ENCODE measurements at regions not wholly inside any gene's neighbourhood (a gene's known extent, or its start where the extent isn't known, plus 50 kb on each side); places are given as distances from the start of the nearest gene placed in this dataset.
A peak's percentile ranks its signal among the peaks of the same experiment; 100 is the strongest.

- DNase-seq = no peak
These were observed 930.7 kb downstream of the BCL11A start for GRCh38 chr2:59622599-59623308.

GRCh38 chr2:59604123-59604522 is 949.3 kb downstream of the BCL11A start:
- no peak for DNase-seq

- no peak for DNase-seq
These were observed 958.7 kb downstream of the BCL11A start for GRCh38 chr2:59594671-59595222.

- no peak for DNase-seq
These were observed 962.7 kb downstream of the BCL11A start for GRCh38 chr2:59590798-59591197.

- no peak for DNase-seq
These were observed 963.6 kb downstream of the BCL11A start for GRCh38 chr2:59589881-59590280.

- no peak for DNase-seq
These were observed 965.2 kb downstream of the BCL11A start for GRCh38 chr2:59588286-59588685.

- DNase-seq = no peak
These were observed 967.3 kb downstream of the BCL11A start for GRCh38 chr2:59586176-59586575.

GRCh38 chr2:59585655-59586054 is 967.8 kb downstream of the BCL11A start:
- peak; percentile 85 for DNase-seq

GRCh38 chr2:59584958-59585357 is 968.5 kb downstream of the BCL11A start:
- DNase-seq = peak; percentile 84

- no peak for DNase-seq
These were observed 970.2 kb downstream of the BCL11A start for GRCh38 chr2:59583173-59583765.

GRCh38 chr2:59578349-59578748 is 975.1 kb downstream of the BCL11A start:
- no peak for DNase-seq

GRCh38 chr2:59575191-59575590 is 978.3 kb downstream of the BCL11A start:
- DNase-seq = no peak

- no peak for DNase-seq
These were observed 981.2 kb downstream of the BCL11A start for GRCh38 chr2:59572227-59572626.

GRCh38 chr2:59570818-59571217 is 982.6 kb downstream of the BCL11A start:
- DNase-seq = no peak

GRCh38 chr2:59569124-59569523 is 984.3 kb downstream of the BCL11A start:
- no peak for DNase-seq

- DNase-seq = no peak
These were observed 985.0 kb downstream of the BCL11A start for GRCh38 chr2:59568461-59568860.

GRCh38 chr2:59567151-59567550 is 986.3 kb downstream of the BCL11A start:
- DNase-seq = peak; percentile 88

- no peak for DNase-seq
These were observed 986.7 kb downstream of the BCL11A start for GRCh38 chr2:59566739-59567138.

- no peak for DNase-seq
These were observed 992.2 kb downstream of the BCL11A start for GRCh38 chr2:59561281-59561680.

- peak; percentile 79 for DNase-seq
These were observed 992.7 kb downstream of the BCL11A start for GRCh38 chr2:59560769-59561168.

- peak; percentile 8 for DNase-seq
These were observed 1012.6 kb downstream of the BCL11A start for GRCh38 chr2:59540864-59541263.

- no peak for DNase-seq
These were observed 1015.0 kb downstream of the BCL11A start for GRCh38 chr2:59538398-59538911.

GRCh38 chr2:59532808-59533207 is 1020.6 kb downstream of the BCL11A start:
- DNase-seq = no peak

GRCh38 chr2:59530258-59530657 is 1023.2 kb downstream of the BCL11A start:
- no peak for DNase-seq

All from NCI-H82 (cell line).